ENCODE measurements at regions not wholly inside any gene's neighbourhood (a gene's known extent, or its start where the extent isn't known, plus 50 kb on each side); places are given as distances from the start of the nearest gene placed in this dataset.

- no peak for TF ChIP-seq CTCF (IDR thresholded peaks at IDR 0.05; ENCODE audit: insufficient read depth, low read depth, low read length)
- no peak for TF ChIP-seq EZH2 (IDR thresholded peaks at IDR 0.05; ENCODE audit: insufficient read depth, low read length)
These were observed 378.8 kb upstream of the DCN start for GRCh38 chr12:91561301-91561957.
